ENCODE measurements at regions not wholly inside any gene's neighbourhood (a gene's known extent, or its start where the extent isn't known, plus 50 kb on each side); places are given as distances from the start of the nearest gene placed in this dataset.

- Histone ChIP-seq H3K27ac (ENCODE audit: low read length) (no peak overlapping the region), H3K27me3 (ENCODE audit: insufficient read depth, low read depth, low read length) (no peaks in the 10 kb centered on the region), H3K79me2 (replicated peaks; ENCODE audit: insufficient read depth, low read length) (no peaks in the 10 kb centered on the region), H2AFZ (ENCODE audit: low read depth, low read length) (no peak overlapping the region), H3K9ac (ENCODE audit: low read length) (no peak overlapping the region), H3K9me2 (ENCODE audit: insufficient read depth, low read length) (no peaks in the 10 kb centered on the region), H3K36me3 (ENCODE audit: insufficient read depth, low read length) (no peaks in the 10 kb centered on the region), H3F3A (ENCODE audit: insufficient read depth, low read length, poor library complexity, severe bottlenecking) (no peaks in the 10 kb centered on the region), H3K9me3 (ENCODE audit: low read length) (no peaks in the 10 kb centered on the region), H3K4me3 (ENCODE audit: low read length) (no peak overlapping the region), H4K20me1 (ENCODE audit: insufficient read depth) (no peaks in the 10 kb centered on the region), H3K4me2 (ENCODE audit: low read length) (no peak overlapping the region)
- no peak for TF ChIP-seq EP300 (conservative IDR thresholded peaks at IDR 0.05; ENCODE audit: poor library complexity, severe bottlenecking)
- no peak for TF ChIP-seq SMC3 (conservative IDR thresholded peaks at IDR 0.05; ENCODE audit: poor library complexity)
- TF ChIP-seq MXI1 (conservative IDR thresholded peaks at IDR 0.05; ENCODE audit: poor library complexity, severe bottlenecking) = no peak
- no peak for TF ChIP-seq REST (IDR thresholded peaks at IDR 0.05; ENCODE audit: borderline replicate concordance)
- no peak for TF ChIP-seq RAD21 (conservative IDR thresholded peaks at IDR 0.05)
- no peak for TF ChIP-seq TAF1 (IDR thresholded peaks at IDR 0.05; ENCODE audit: low read depth)
- no peak for TF ChIP-seq POLR2AphosphoS5 (IDR thresholded peaks at IDR 0.05)
- no peak for TF ChIP-seq EZH2 (IDR thresholded peaks at IDR 0.05; ENCODE audit: borderline replicate concordance, insufficient read depth, low read length, poor library complexity, severe bottlenecking)
- no peak for TF ChIP-seq CTCF (IDR thresholded peaks at IDR 0.05; ENCODE audit: poor library complexity, severe bottlenecking)
These were observed 100.1 kb downstream of the CPN2 start for GRCh38 chr3:194251007-194251406.

- no peak overlapping the region for H3K4me3 ChIP-seq (ENCODE audit: low read length)
- no peaks in the 10 kb centered on the region for H3F3A ChIP-seq (ENCODE audit: insufficient read depth, low read length, poor library complexity, severe bottlenecking)
- H3K27me3 ChIP-seq (ENCODE audit: insufficient read depth, low read depth, low read length) = no peaks in the 10 kb centered on the region
- no peak overlapping the region for H3K27ac ChIP-seq (ENCODE audit: low read length)
- H3K9me2 ChIP-seq (ENCODE audit: insufficient read depth, low read length) = no peaks in the 10 kb centered on the region
- H3K36me3 ChIP-seq (ENCODE audit: insufficient read depth, low read length) = no peaks in the 10 kb centered on the region
- no peak for TF ChIP-seq CTCF (IDR thresholded peaks at IDR 0.05; ENCODE audit: poor library complexity, severe bottlenecking)
- TF ChIP-seq REST (IDR thresholded peaks at IDR 0.05; ENCODE audit: borderline replicate concordance) = no peak
- no peak for TF ChIP-seq EP300 (conservative IDR thresholded peaks at IDR 0.05; ENCODE audit: poor library complexity, severe bottlenecking)
- TF ChIP-seq POLR2AphosphoS5 (IDR thresholded peaks at IDR 0.05) = no peak
- no peak for TF ChIP-seq MXI1 (conservative IDR thresholded peaks at IDR 0.05; ENCODE audit: poor library complexity, severe bottlenecking)
- TF ChIP-seq RAD21 (conservative IDR thresholded peaks at IDR 0.05) = no peak
- TF ChIP-seq TAF1 (IDR thresholded peaks at IDR 0.05; ENCODE audit: low read depth) = no peak
- no peak for TF ChIP-seq SMC3 (conservative IDR thresholded peaks at IDR 0.05; ENCODE audit: poor library complexity)
- no peak for TF ChIP-seq EZH2 (IDR thresholded peaks at IDR 0.05; ENCODE audit: borderline replicate concordance, insufficient read depth, low read length, poor library complexity, severe bottlenecking)
- H2AFZ ChIP-seq (ENCODE audit: low read depth, low read length) = no peak overlapping the region
- H4K20me1 ChIP-seq (ENCODE audit: insufficient read depth) = no peaks in the 10 kb centered on the region
- H3K4me2 ChIP-seq (ENCODE audit: low read length) = no peak overlapping the region
- H3K79me2 ChIP-seq (replicated peaks; ENCODE audit: insufficient read depth, low read length) = no peaks in the 10 kb centered on the region
- H3K9ac ChIP-seq (ENCODE audit: low read length) = no peak overlapping the region
- no peaks in the 10 kb centered on the region for H3K9me3 ChIP-seq (ENCODE audit: low read length)
These were observed 99.7 kb downstream of the CPN2 start for GRCh38 chr3:194251461-194251860.

Data from neural cell (in vitro differentiated cells).